ENCODE measurements at regions not wholly inside any gene's neighbourhood (a gene's known extent, or its start where the extent isn't known, plus 50 kb on each side); places are given as distances from the start of the nearest gene placed in this dataset.

GRCh38 chr1:63143482-63143881 is 178.9 kb upstream of the FOXD3 start:
- no peak overlapping the region for H2AFZ ChIP-seq (ENCODE audit: low read length)
- H3K27me3 ChIP-seq (ENCODE audit: insufficient read depth, low read length, poor library complexity, severe bottlenecking), result peaks cover 3% of the 10 kb centered on the region
- TF ChIP-seq CTCF (conservative IDR thresholded peaks at IDR 0.05; ENCODE audit: low read length) (no peak), EZH2phosphoT487 (IDR thresholded peaks at IDR 0.05; ENCODE audit: borderline replicate concordance) (no peak)
- no peaks in the 10 kb centered on the region for H3K79me2 ChIP-seq (ENCODE audit: insufficient read depth, low read length)
- no peaks in the 10 kb centered on the region for H3K4me1 ChIP-seq (ENCODE audit: insufficient read depth, low read length, poor library complexity, severe bottlenecking)
- H3K9ac ChIP-seq (ENCODE audit: low read depth, low read length, poor library complexity, severe bottlenecking), result no peak overlapping the region
- no peaks in the 10 kb centered on the region for H3K36me3 ChIP-seq (ENCODE audit: insufficient read depth, low read length)
- H4K20me1 ChIP-seq (ENCODE audit: insufficient read depth, low read length, poor library complexity, severe bottlenecking), result no peaks in the 10 kb centered on the region
- no peak overlapping the region for H3K4me3 ChIP-seq (ENCODE audit: low read length, poor library complexity, severe bottlenecking)
- H3K9me2 ChIP-seq (replicated peaks; ENCODE audit: low read depth, low read length), result no peaks in the 10 kb centered on the region
- no peak overlapping the region for H3K4me2 ChIP-seq (ENCODE audit: low read depth, low read length, poor library complexity, severe bottlenecking)
- H3K9me3 ChIP-seq (ENCODE audit: insufficient read depth, low read depth, low read length), result no peaks in the 10 kb centered on the region
- H3F3A ChIP-seq (ENCODE audit: low read depth), result no peaks in the 10 kb centered on the region

DNA sequence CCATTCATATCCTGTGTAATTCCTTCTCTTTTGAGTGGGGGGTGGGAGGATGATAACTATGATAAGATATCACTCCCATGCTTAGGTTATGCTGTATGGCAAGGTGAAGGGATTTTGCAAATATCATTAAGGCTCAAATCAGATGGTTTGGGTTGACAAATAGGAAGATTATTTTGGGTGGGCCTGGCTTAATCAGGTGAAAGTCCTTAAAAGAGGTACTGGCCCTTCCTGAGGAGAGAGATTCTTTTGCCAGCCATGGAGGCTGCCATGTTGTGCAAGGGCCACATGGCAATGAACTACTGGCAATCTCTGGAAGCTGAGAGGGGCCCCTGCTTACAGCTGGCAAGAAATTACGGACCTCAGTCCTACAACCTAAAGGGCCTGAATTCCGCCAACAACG is 174.6 kb upstream of the FOXD3 start:
- Histone ChIP-seq H3K9me2 (replicated peaks; ENCODE audit: low read depth, low read length) (no peaks in the 10 kb centered on the region), H2AFZ (ENCODE audit: low read length) (no peak overlapping the region), H3F3A (ENCODE audit: low read depth) (no peaks in the 10 kb centered on the region), H4K20me1 (ENCODE audit: insufficient read depth, low read length, poor library complexity, severe bottlenecking) (no peaks in the 10 kb centered on the region), H3K27me3 (ENCODE audit: insufficient read depth, low read length, poor library complexity, severe bottlenecking) (peaks cover under 1% of the 10 kb centered on the region), H3K9me3 (ENCODE audit: insufficient read depth, low read depth, low read length) (no peaks in the 10 kb centered on the region), H3K9ac (ENCODE audit: low read depth, low read length, poor library complexity, severe bottlenecking) (no peak overlapping the region), H3K4me3 (ENCODE audit: low read length, poor library complexity, severe bottlenecking) (no peak overlapping the region), H3K4me2 (ENCODE audit: low read depth, low read length, poor library complexity, severe bottlenecking) (no peak overlapping the region), H3K4me1 (ENCODE audit: insufficient read depth, low read length, poor library complexity, severe bottlenecking) (no peaks in the 10 kb centered on the region), H3K36me3 (ENCODE audit: insufficient read depth, low read length) (no peaks in the 10 kb centered on the region), H3K79me2 (ENCODE audit: insufficient read depth, low read length) (no peaks in the 10 kb centered on the region)
- TF ChIP-seq EZH2phosphoT487 (IDR thresholded peaks at IDR 0.05; ENCODE audit: borderline replicate concordance), result no peak
- TF ChIP-seq CTCF (conservative IDR thresholded peaks at IDR 0.05; ENCODE audit: low read length), result no peak

DNA sequence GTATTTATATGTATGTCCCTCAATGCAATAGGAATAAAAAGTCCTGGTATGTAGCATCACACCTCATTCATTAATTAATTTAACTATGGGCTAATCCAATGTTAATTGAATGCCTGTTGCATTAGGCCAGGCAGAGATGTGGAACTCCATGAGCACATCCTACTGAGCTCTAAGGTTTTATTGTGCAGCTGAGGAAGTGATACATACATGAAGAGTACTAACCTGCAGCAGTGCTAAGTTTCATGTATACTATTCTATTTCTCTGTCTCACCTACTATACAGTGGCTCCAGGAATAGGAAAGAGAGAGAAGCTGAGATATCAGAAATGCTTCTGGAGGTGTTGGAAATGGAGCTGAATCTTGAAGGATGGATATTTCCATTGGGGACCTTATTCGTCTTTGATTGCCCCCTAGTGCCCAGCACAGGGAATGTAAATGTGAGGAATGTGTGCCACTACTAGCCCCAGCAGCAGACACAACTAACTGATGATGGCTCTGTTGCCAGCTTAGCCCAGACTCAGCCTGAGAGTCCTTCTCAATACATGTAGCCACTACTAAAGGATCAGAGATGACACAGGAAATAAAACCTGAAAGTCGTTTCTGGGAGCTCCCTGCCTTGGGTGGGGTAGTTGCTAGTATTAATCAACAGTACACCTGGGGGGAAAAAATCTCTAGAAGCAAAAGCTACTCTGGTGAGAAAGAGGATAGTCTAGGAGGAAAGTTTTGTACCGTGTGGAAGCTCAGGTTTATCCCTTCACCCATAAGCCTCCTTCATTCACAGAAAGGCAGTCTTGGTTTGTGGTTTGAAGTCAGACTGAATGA is 173.3 kb upstream of the FOXD3 start:
- H3K9ac ChIP-seq (ENCODE audit: low read depth, low read length, poor library complexity, severe bottlenecking), result no peak overlapping the region
- peaks cover 4% of the 10 kb centered on the region for H3K27me3 ChIP-seq (ENCODE audit: insufficient read depth, low read length, poor library complexity, severe bottlenecking)
- H3K79me2 ChIP-seq (ENCODE audit: insufficient read depth, low read length), result no peaks in the 10 kb centered on the region
- no peaks in the 10 kb centered on the region for H3K4me1 ChIP-seq (ENCODE audit: insufficient read depth, low read length, poor library complexity, severe bottlenecking)
- H3K4me3 ChIP-seq (ENCODE audit: low read length, poor library complexity, severe bottlenecking), result no peak overlapping the region
- no peak overlapping the region for H2AFZ ChIP-seq (ENCODE audit: low read length)
- H3K9me2 ChIP-seq (replicated peaks; ENCODE audit: low read depth, low read length), result no peaks in the 10 kb centered on the region
- no peaks in the 10 kb centered on the region for H4K20me1 ChIP-seq (ENCODE audit: insufficient read depth, low read length, poor library complexity, severe bottlenecking)
- H3K4me2 ChIP-seq (ENCODE audit: low read depth, low read length, poor library complexity, severe bottlenecking), result no peak overlapping the region
- H3F3A ChIP-seq (ENCODE audit: low read depth), result no peaks in the 10 kb centered on the region
- H3K36me3 ChIP-seq (ENCODE audit: insufficient read depth, low read length), result no peaks in the 10 kb centered on the region
- no peak for TF ChIP-seq EZH2phosphoT487 (IDR thresholded peaks at IDR 0.05; ENCODE audit: borderline replicate concordance)
- TF ChIP-seq CTCF (conservative IDR thresholded peaks at IDR 0.05; ENCODE audit: low read length), result peak; percentile 84
- no peaks in the 10 kb centered on the region for H3K9me3 ChIP-seq (ENCODE audit: insufficient read depth, low read depth, low read length)
